Right hindlimb (tissue), 1 donor: ENCODE measurements at regions not wholly inside any gene's neighbourhood (a gene's known extent, or its start where the extent isn't known, plus 50 kb on each side); places are given as distances from the start of the nearest gene placed in this dataset.

Experiments
- DNase-seq: peaks from one replicate; pipeline ENCODE4 v3.0.0-alpha.2; 2018

GRCh38 chr3:117409701-117410459 lies 700.3 kb downstream of the TUSC7 start:
- no peak for DNase-seq

DNA sequence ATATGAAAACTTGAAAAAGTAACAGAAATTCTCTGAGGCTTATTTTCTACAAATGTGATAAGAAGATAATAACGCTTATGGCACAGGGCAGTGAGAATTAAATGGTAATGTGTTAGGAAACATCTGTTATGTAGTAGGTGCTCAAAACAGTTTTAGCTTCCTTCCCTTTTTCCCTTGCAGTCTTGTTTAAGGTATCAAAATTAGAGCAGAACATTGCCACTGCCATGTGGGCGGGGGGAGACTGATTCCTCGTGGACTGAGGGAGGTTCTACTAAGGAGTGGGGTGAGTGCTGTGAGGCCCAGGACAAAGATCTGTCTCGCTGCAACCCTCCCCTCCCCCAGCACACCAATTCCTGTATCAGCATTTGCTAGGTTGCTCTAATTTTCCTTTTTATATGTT lies 702.4 kb downstream of the TUSC7 start:
- no peak for DNase-seq

- DNase-seq = no peak
Measured at GRCh38 chr3:117417411-117417810, 707.8 kb downstream of the TUSC7 start.

GRCh38 chr3:117427081-117427480 lies 717.5 kb downstream of the TUSC7 start:
- DNase-seq = no peak

GRCh38 chr3:117433427-117433826 lies 723.8 kb downstream of the TUSC7 start:
- DNase-seq = no peak

- DNase-seq = no peak
Measured at GRCh38 chr3:117434661-117435412, 725.3 kb downstream of the TUSC7 start.

GRCh38 chr3:117435506-117435905 lies 725.9 kb downstream of the TUSC7 start:
- DNase-seq = no peak

GRCh38 chr3:117439812-117440211 lies 730.2 kb downstream of the TUSC7 start:
- DNase-seq = no peak

DNA sequence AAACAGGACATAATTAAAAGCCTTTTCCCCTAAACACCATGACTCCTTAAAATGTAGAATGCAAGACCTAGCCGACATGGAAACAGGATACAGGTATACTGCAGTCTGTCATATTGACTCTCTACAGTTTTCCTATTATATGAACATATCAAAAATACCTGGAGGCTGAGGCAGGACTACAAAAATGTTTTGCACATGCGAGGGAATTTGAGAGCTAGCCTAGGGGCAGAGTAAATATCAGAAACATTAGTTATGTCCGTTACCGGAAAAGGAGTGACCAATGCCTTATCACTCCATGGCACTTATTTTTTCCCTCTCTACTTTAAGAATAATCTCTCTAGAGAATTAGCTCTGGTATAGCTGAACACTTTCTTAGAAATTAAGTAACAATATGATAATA lies 732.3 kb downstream of the TUSC7 start:
- no peak for DNase-seq

- DNase-seq = no peak
Measured at GRCh38 chr3:117442566-117442965, 733.0 kb downstream of the TUSC7 start.

DNA sequence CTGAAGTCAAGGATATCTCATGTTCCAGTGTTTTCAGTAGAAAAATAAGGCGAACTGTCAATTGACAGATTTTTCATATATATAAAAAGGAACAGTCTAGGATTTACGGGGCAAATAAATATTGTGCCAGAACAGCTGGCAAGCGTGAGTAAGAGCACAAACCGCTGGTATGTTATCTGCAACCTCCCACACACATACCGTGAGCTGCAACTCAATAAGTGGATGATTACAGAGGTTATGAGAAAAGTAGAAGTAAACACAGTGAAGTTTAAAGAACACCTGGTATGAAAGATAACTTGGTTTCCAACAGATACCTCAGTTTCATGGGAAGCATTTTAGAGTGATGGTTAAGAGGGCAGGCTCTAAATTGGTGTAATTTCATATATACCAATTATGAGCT lies 733.4 kb downstream of the TUSC7 start:
- DNase-seq = no peak

GRCh38 chr3:117444175-117444574 lies 734.6 kb downstream of the TUSC7 start:
- no peak for DNase-seq

DNA sequence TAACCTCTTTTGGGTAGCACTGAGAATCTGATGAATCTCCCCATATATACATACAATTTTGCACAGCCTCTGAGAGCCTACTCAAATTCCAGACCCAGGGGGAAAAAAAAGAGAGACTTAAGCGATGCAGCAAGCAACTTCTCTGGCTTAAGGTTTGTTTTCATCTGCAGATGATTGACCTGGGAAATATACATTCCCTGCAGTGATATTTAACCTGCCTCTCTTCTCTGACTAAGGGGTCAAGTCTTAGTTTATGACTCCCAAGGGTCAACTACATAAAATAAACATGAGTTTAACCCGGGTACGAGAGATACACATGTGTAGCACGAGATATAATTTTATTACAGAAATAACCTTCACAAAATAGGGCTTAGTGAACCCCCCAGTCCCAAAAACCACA lies 737.8 kb downstream of the TUSC7 start:
- no peak for DNase-seq

- DNase-seq = no peak
Measured at GRCh38 chr3:117450026-117450425, 740.4 kb downstream of the TUSC7 start.

DNA sequence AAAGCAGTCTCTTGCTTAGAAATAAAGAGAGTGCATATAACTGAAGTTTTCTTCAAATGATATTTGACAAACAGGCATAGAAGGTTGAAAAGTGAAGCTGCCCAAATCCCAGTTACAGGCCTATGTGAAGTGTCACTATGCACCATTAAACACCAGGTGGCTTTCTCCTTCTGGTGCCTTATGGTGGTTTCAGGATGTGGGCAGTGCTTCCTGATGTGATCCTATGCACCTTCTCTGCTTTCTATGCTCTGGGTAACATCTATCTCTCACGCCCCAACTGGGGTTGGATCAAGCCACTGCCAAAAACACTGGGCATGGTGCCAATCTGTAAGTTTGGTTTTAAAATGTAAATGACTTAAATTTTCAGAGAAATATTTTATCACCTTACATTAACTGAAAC lies 744.7 kb downstream of the TUSC7 start:
- no peak for DNase-seq

DNA sequence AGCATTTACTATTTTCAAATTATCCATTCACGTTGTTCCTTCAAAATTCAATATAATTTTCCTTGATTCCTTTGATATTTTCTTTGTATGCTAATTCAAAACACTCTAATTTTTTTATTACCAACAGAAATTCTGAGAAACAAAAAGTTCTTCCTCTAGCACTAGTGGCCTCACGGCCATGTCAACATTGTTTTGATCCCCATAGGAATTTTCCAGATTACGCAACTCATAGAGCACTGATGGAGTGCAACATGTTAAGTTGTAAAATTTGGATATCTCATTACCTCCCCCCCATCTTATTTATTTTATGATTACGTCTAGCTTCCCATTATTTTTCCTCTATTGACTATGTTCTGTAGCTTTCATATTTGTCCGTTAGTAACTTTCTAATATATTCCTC lies 745.3 kb downstream of the TUSC7 start:
- no peak for DNase-seq

GRCh38 chr3:117455782-117456181 lies 746.2 kb downstream of the TUSC7 start:
- no peak for DNase-seq

GRCh38 chr3:117463276-117464115 lies 753.9 kb downstream of the TUSC7 start:
- DNase-seq = no peak

- DNase-seq = no peak
Measured at GRCh38 chr3:117471831-117472230, 762.3 kb downstream of the TUSC7 start.

DNA sequence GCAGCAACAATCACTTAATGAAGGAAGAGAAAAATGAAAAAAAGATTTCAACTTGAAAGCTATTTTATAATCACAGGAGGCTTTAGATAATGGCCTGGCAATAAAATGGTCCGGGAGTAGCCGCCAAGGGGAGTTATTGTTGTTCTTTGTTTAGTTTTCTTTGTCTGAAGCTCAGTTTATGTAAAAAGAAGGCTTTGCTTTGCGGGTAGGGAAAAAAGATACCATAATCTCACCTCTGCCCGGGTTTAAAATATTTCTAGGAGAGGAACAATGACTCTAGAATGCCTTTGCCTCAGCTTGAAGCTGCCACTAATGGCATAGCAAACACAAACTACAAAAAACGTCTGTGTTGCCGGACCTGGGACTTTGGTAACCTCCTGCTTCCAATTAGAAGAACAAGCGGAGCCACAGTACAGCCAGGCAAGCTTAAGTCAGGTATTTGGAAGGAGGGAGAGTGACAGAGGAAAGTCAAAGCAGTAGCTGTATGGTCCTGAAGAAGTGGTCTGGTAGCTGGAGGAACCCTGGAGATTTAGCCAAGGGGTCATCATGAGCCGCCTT lies 764.5 kb downstream of the TUSC7 start:
- DNase-seq = no peak

DNA sequence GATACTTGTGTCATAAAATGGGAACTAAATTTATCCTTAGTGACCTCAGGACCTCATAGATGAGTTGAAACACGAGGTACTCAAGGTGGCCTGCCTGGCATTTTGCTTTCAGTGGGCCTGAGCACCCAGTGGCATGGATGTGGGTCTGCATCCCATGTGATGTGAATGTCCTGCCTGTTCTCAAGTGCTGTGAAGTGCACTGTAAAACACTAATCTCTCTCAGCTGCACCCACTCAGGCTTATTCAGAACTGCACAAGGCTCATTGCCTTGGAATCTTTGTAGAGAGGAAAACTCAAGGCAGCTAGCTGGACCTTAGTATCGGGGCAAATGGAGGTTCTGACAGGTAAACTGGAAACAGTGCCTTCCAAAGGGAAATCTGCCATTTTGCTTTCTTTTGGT lies 767.0 kb downstream of the TUSC7 start:
- DNase-seq = no peak

- no peak for DNase-seq
Measured at GRCh38 chr3:117477214-117477755, 767.7 kb downstream of the TUSC7 start.

DNA sequence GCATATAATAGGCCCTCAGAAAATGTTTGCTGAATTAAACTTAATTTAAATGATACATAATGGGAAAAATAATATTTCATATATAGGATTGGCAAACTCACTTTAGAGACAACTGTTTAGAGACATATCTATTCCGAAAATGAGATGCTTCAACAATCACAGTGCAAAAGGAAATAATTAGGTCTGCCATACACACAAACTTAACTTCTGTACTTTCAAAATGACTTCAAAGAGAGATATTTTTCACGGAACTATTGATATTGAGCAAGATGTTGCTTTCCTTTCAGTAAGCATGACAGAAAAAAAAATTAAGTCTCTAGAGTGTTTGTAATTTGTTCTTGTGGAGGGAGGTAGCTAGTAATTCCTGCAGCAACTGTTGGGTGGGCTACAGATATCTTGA lies 769.5 kb downstream of the TUSC7 start:
- no peak for DNase-seq
